NCI-H748 treated with DMSO at 0.1 percent for 48 hours (cell line): ENCODE measurements at regions not wholly inside any gene's neighbourhood (a gene's known extent, or its start where the extent isn't known, plus 50 kb on each side); places are given as distances from the start of the nearest gene placed in this dataset.
"Not testable (repeated sequence)": the region's sequence is repeated elsewhere in the genome, so short reads cannot be mapped to it uniquely, and the experiment has no call there.

Experiments used
- DNase-seq: peaks from one replicate; lab custom pipeline; 2025; lab: John Stamatoyannopoulos, UW

DNA sequence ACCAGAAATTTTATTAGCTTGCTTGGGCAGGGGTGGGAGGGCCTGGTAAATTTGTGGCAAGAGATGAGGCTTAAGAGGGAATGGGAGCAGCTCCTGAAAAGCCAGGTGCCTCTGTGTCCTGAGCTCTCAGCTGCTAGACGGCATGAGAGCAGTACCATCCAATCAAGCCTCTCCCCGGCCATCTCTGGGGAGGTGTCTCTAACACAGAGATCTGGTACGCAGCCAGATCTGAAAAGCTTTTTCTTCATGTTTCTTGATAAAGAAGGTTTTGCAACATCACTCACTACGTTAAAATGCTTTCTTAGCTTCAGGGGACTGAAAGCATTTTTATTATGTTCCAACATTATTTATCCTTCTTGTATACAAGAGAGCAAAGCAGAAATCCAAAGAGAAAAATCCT, 488.2 kb downstream of the RBFOX1 start:
- no peak for DNase-seq

DNA sequence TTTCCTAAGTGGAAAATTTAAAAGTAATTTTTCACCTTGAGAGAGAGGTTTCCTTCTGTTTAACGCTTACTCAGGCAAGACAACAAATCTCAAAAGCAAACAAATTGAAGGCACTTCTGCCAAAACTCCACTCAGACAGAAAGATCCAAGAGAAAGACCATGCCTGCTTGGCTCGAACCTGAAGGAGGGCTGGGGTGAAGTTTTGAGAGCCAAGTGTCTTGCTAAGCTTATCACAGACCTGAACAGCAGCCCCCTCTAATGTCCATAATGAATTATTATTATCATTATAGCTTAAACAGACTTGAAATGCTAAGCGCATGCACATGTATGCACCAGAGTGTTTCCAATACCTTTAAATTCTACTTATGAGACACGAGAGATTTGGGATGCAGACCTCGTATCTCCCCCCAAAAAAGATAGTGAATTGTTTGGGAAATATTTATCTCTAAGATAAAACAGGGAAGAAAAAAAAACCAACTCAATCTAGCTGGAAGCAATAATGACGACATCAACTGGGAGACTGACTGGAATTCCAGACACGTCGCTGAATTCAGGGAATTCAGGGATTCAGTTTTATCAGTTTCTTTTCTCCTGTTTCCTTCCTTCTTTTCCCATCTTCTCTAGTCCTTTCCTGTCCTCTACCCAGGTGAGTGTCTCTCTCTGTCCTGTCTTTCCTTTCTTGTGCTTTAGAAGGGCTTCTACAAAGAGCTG, 473.2 kb downstream of the RBFOX1 start:
- no peak for DNase-seq

DNA sequence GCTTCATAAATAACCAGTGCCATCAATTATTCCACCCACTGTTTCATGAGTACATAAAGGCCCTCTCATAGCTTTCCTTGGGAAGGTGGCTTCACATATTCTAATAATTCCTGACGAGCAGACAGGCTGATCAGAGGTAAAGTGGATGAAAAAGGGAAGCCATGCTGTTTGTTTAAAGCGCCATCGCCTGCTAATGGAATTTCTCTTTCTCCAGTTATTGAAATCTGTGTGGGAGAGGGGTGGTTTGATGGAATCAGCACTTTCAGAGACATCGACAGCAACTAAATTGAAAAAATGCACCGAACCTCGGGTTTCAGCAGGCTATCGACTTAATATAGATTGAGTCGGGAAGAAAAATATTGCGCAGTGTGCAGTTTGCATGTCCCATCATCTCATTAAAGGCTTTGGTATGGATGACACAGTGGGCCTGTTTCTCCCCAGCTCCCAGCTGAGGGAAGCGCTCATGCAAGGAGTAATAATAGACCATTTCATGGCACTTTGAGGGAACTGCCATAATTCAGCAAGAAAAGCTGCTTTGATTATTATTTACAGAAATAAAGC, 472.1 kb downstream of the RBFOX1 start:
- DNase-seq: no peak

DNA sequence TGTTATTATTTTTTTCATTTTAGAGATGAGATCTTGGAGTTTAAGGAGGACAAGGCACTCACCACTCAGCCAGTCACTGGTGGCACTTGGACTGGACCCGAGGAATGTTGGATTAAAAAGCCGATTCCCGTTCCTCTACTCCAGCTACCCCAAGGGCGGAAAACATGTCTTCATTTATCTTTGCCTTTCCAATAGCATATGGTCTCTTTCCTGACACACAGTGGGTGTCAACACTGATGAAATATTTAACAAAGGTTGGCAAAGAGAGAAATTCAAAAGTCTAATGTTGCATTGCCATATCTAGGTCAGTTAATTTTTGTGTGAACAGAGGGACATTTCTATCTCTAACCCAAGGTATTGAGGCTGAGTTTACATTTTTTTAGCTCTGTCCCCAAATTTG, 459.7 kb downstream of the RBFOX1 start:
- DNase-seq: no peak

DNA sequence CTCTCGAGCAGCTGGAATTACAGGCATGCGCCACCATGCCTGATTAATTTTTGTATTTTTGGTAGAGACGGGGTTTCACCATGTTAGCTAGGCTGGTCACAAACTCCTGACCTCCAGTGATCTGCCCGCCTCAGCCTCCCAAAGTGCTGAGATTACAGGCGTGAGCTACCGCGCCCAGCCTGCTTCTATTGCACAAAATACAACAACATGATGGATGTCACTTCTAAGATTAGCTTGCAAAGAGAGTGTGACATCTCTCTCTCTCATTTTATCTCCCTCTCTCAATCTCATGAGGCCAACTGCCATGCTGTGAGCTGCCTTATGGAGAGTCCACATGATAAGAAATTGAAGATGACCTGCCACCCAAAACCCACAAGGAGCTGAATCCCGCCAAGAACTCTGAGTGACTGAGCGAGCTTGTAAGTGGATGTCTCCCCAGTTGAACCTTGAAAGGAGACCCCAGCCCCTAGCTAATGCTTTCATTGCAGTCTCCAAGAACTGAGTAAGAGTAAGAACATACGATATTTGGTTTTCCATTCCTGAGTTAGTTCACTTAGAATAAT, 458.5 kb downstream of the RBFOX1 start:
- no peak for DNase-seq

DNA sequence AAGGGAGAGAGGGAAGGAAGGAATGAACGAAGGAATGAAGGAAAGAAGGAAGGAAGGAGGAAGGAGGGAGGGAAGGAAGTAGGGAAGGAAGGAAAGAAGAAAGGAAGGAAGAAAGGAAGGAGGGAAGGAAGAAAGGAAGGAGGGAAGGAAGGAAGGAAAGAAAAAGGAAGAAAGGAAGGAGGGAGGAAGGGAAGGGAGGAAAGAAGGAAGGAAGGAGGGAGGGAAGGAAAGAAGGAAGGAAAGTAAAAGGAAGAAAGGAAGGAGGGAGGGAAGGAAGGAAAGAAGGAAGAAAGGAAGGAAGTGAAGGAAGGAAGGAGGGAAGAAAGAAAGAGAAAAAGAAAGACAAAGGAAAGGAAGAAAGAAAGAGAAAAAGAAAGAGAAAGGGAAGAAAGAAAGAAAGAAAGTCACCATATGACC, 442.4 kb downstream of the RBFOX1 start:
- DNase-seq: no peak

DNA sequence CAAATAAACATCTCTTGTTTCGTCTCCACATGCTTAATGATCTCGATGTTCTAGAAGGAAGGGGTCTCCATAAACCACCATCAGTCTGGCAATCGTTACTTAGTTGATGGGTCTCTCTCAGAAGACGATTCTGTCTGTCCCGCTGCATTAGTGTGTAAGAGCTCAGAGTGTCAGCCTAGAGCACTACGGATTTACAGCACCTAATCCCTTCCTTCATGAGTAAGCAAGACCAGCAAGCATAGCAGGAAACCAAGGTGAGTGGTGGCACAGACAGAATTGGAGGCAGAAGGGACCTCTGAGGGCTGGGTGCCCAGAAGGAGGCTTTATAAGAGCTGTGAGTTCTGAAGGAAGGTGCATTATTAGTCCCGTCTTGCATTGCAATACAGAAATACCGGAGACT, 440.1 kb downstream of the RBFOX1 start:
- no peak for DNase-seq

DNA sequence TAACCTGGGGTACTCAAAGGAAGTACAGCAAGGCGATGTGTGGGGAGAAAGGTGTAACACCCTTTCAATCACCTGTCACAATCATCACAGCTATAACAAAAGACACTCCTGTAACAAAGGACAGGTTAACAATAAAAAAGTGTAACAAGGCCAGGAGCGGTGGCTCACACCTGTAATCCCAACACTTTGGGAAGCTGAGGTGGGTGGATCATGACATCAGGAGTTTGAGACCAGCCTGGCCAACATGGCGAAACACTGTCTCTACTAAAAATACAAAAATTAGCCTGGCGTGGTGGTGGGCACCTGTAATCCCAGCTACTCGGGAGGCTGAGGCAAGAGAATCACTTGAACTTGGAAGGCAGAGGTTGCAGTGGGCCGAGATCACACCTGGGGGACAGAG, 436.4 kb downstream of the RBFOX1 start:
- DNase-seq: not testable (repeated sequence)

DNA sequence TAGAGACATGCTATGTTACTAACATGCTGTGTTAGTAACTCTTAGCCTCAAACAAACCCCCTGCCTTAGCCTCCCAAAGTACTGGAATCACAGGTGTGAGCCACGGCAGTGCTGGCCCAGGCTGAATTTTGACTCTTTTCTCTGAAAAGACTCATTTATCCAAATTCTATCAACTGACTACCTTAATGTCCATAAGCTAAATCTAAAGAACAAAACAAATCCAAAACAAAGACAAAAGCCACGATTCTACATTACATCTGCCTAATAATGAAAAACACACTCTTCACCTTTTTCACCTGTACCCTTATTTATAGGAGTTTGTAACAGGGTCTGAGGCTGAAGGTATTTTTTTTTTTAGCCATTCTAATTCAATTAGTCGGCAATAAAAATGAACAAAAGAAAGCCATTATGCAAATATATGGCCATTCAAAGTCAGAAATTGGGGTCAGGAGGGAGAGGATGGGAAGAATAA, 432.5 kb downstream of the RBFOX1 start:
- DNase-seq: no peak

DNA sequence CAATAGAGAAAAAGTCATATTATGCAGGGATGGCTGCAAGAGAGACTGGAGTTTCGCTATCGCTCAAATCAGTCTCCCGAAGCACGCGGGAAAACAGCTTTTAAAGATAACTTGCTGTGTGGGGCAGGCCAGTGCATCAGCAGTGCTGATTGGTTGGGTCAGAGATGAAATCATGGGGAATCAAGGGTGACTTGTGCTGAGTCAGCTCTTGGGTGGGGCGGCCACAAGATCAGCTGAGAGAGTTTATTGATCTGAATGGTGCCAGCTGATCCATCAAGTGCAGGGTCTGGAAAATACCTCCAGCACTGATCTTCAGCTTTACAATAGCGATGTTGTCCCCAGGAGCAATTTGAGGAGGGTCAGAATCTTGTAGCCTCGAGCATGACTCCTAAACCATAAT, 430.5 kb downstream of the RBFOX1 start:
- DNase-seq: no peak
